Right lobe of liver (tissue), 6 donors: ENCODE measurements at regions not wholly inside any gene's neighbourhood (a gene's known extent, or its start where the extent isn't known, plus 50 kb on each side); places are given as distances from the start of the nearest gene placed in this dataset.
"Not testable (repeated sequence)": the region's sequence is repeated elsewhere in the genome, so short reads cannot be mapped to it uniquely, and the experiment has no call there.

Experiments
- ATAC-seq, 4 donors: fragments of 200-7000 bp; cut with Tn5 transposase; one replicate each; pipeline ENCODE4 v1.9.1; 2020; ENCODE audit warnings: mild to moderate bottlenecking in 4 of 4, moderate library complexity in 4 of 4
- DNase-seq, 3 donors: peaks; one replicate each; pipeline ENCODE4 v3.0.0-alpha.2; 2020
- H3K27ac ChIP-seq, 3 donors: fragments of 200-600 bp; one replicate each; pipeline ENCODE4 v1.8.0; 2022
- H3K27me3 ChIP-seq, 2 donors: fragments of 200-600 bp; one replicate each; pipeline ENCODE4 v1.8.0; 2022
- H3K36me3 ChIP-seq, 4 donors: fragments of 200-600 bp; sonication (generic) in 1 of 4; one replicate each; pipeline versions ENCODE4 v1.5.1 to v1.8.0; 2017 to 2022; ENCODE audit warnings: control low read depth in 1 of 4
- H3K4me1 ChIP-seq, 4 donors: fragments of 200-600 bp; sonication (generic) in 1 of 4; one replicate each; pipeline versions ENCODE4 v1.5.1 to v1.8.0; 2017 to 2022; ENCODE audit warnings: control low read depth in 1 of 4
- H3K4me3 ChIP-seq, 3 donors: fragments of 200-600 bp; one replicate each; pipeline ENCODE4 v1.8.0; 2022
- H3K9me3 ChIP-seq, 4 donors: fragments of 200-600 bp; sonication (generic) in 1 of 4; one replicate each; pipeline versions ENCODE4 v1.5.1 to v1.8.0; 2017 to 2022; ENCODE audit warnings: control low read depth in 1 of 4
- CTCF ChIP-seq, 4 donors: fragments of 200-600 bp in 3 of 4; fragments of 450-650 bp in 1 of 4; IDR thresholded peaks; one replicate each; pipeline versions ENCODE4 v1.5.1 to v1.8.0; 2016 to 2022; ENCODE audit warnings: antibody characterized with exemption in 4 of 4, mild to moderate bottlenecking in 2 of 4
- POLR2A ChIP-seq: fragments of 450-650 bp; IDR thresholded peaks from one replicate; pipeline ENCODE4 v1.6.1; 2017; ENCODE audit warnings: antibody characterized with exemption, mild to moderate bottlenecking
- WGBS: methylation state at CpG from one replicate; pipeline ENCODE4 v1.1.6; 2018; ENCODE audit warnings: low coverage, low lambda C conversion rate; ENCODE audit not compliant: insufficient coverage; ENCODE audit errors: missing lambda C conversion rate; 5-methylcytosine and 5-hydroxymethylcytosine counted together
- intact Hi-C, 2 donors: fragments of 100-400 bp; cut with DNase I; formaldehyde crosslinking; loops; one replicate each; pipeline versions ENCODE4 v1.11.2 to v1.14.1; 2022
- donor health status: DM: no; HTN: yes; CAD: no.
- donor health status: DM: no; HTN: no; CAD: no.
- donor health status: DM: no; HTN: no; CAD: no.
- donor health status: DM: no; HTN: yes; CAD: no.
- donor health status: DM: no; HTN: yes; CAD: no.

- WGBS, result 67% methylated on average over 3 of the region's 3 CpGs
- TF ChIP-seq POLR2A (no peak), CTCF (IDR thresholded peaks at IDR 0.05) (no peak)
- Histone ChIP-seq H3K4me3 (no peak overlapping the region), H3K9me3 (no peaks in the 10 kb centered on the region), H3K4me1 (no peaks in the 10 kb centered on the region), H3K27me3 (no peaks in the 10 kb centered on the region), H3K36me3 (no peaks in the 10 kb centered on the region), H3K27ac (no peak overlapping the region)
- DNase-seq, result no peak
- intact Hi-C loops, result no loop called here
- no peak for ATAC-seq
Observed at GRCh38 chr5:125914471-125914870, 508.7 kb upstream of the GRAMD2B start.

GRCh38 chr5:125923958-125924357 lies 499.3 kb upstream of the GRAMD2B start:
- 72% methylated on average over 5 of the region's 11 CpGs for WGBS
- ATAC-seq, DNase-seq, intact Hi-C loops, H3K27me3 ChIP-seq, H3K4me3 ChIP-seq, H3K36me3 ChIP-seq, H3K27ac ChIP-seq, H3K9me3 ChIP-seq, H3K4me1 ChIP-seq: not testable (repeated sequence)

- H3K9me3 ChIP-seq, result no peaks in the 10 kb centered on the region
- no peaks in the 10 kb centered on the region for H3K36me3 ChIP-seq
- H3K27ac ChIP-seq, result no peak overlapping the region
- 70% methylated on average over 3 of the region's 3 CpGs for WGBS
- H3K4me3 ChIP-seq, result no peak overlapping the region
- intact Hi-C loops, result no loop called here
- no peaks in the 10 kb centered on the region for H3K27me3 ChIP-seq
- H3K4me1 ChIP-seq, result no peaks in the 10 kb centered on the region
- TF ChIP-seq POLR2A, result no peak
- no peak for TF ChIP-seq CTCF (IDR thresholded peaks at IDR 0.05)
- ATAC-seq (no peak), DNase-seq (no peak)
Observed at GRCh38 chr5:125926172-125926571, 497.0 kb upstream of the GRAMD2B start.

- no peak for ATAC-seq
- DNase-seq, result no peak
Observed at GRCh38 chr5:125928663-125929062, 494.5 kb upstream of the GRAMD2B start.

GRCh38 chr5:125950012-125950615 lies 473.1 kb upstream of the GRAMD2B start:
- WGBS, result 78% methylated on average over 5 of the region's 5 CpGs
- DNase-seq (no peak), ATAC-seq (no peak)
- intact Hi-C loops, result no loop called here
- Histone ChIP-seq H3K36me3 (no peaks in the 10 kb centered on the region), H3K27ac (no peak overlapping the region), H3K9me3 (no peaks in the 10 kb centered on the region), H3K27me3 (no peaks in the 10 kb centered on the region), H3K4me3 (no peak overlapping the region), H3K4me1 (no peaks in the 10 kb centered on the region)
- no peak for TF ChIP-seq CTCF (IDR thresholded peaks at IDR 0.05)
- TF ChIP-seq POLR2A, result no peak

More at GRCh38 chr5:125928663-125929062, 494.5 kb upstream of the GRAMD2B start:
- Histone ChIP-seq H3K27ac (no peak overlapping the region), H3K36me3 (no peaks in the 10 kb centered on the region), H3K9me3 (no peaks in the 10 kb centered on the region), H3K4me3 (no peak overlapping the region), H3K4me1 (no peaks in the 10 kb centered on the region), H3K27me3 (no peaks in the 10 kb centered on the region)
- no peak for TF ChIP-seq CTCF (IDR thresholded peaks at IDR 0.05)
- no peak for TF ChIP-seq POLR2A
- intact Hi-C loops, result no loop called here
- WGBS, result 53% methylated on average over 6 of the region's 6 CpGs
